ENCODE measurements at regions not wholly inside any gene's neighbourhood (a gene's known extent, or its start where the extent isn't known, plus 50 kb on each side); places are given as distances from the start of the nearest gene placed in this dataset.

- no peak for TF ChIP-seq CTCF (IDR thresholded peaks at IDR 0.05; ENCODE audit: low read length)
- TF ChIP-seq EZH2 (IDR thresholded peaks at IDR 0.05; ENCODE audit: borderline replicate concordance, low read length): no peak
- Histone ChIP-seq H3K9me2 (ENCODE audit: low read depth, low read length) (no peaks in the 10 kb centered on the region), H3K36me3 (ENCODE audit: insufficient read depth, low read length) (no peaks in the 10 kb centered on the region), H3K4me1 (ENCODE audit: insufficient read depth, low read length, severe bottlenecking) (no peaks in the 10 kb centered on the region), H3K9me3 (ENCODE audit: low read length) (no peaks in the 10 kb centered on the region), H3K27ac (ENCODE audit: low read depth, low read length, poor library complexity, severe bottlenecking) (no peak overlapping the region), H3F3A (ENCODE audit: insufficient read depth, low read length) (no peaks in the 10 kb centered on the region), H4K20me1 (ENCODE audit: insufficient read depth, low read length) (no peaks in the 10 kb centered on the region), H2AFZ (ENCODE audit: low read length) (no peak overlapping the region), H3K4me2 (ENCODE audit: low read length) (no peak overlapping the region), H3K79me2 (ENCODE audit: insufficient read depth, low read length) (no peaks in the 10 kb centered on the region), H3K4me3 (ENCODE audit: low read depth, low read length, poor library complexity, severe bottlenecking) (no peak overlapping the region), H3K9ac (ENCODE audit: low read length) (no peak overlapping the region), H3K27me3 (ENCODE audit: insufficient read depth, low read length) (no peaks in the 10 kb centered on the region)
These were observed 622.2 kb downstream of the AACS start for GRCh38 chr12:125687403-125687802.

GRCh38 chr12:125687820-125688219 is 622.6 kb downstream of the AACS start:
- Histone ChIP-seq H2AFZ (ENCODE audit: low read length) (no peak overlapping the region), H3K9ac (ENCODE audit: low read length) (no peak overlapping the region), H3K9me2 (ENCODE audit: low read depth, low read length) (no peaks in the 10 kb centered on the region), H3K79me2 (ENCODE audit: insufficient read depth, low read length) (no peaks in the 10 kb centered on the region), H3K27ac (ENCODE audit: low read depth, low read length, poor library complexity, severe bottlenecking) (no peak overlapping the region), H3K4me1 (ENCODE audit: insufficient read depth, low read length, severe bottlenecking) (no peaks in the 10 kb centered on the region), H3K27me3 (ENCODE audit: insufficient read depth, low read length) (no peaks in the 10 kb centered on the region), H3K4me3 (ENCODE audit: low read depth, low read length, poor library complexity, severe bottlenecking) (no peak overlapping the region), H4K20me1 (ENCODE audit: insufficient read depth, low read length) (no peaks in the 10 kb centered on the region), H3K9me3 (ENCODE audit: low read length) (no peaks in the 10 kb centered on the region), H3K4me2 (ENCODE audit: low read length) (no peak overlapping the region), H3K36me3 (ENCODE audit: insufficient read depth, low read length) (no peaks in the 10 kb centered on the region), H3F3A (ENCODE audit: insufficient read depth, low read length) (no peaks in the 10 kb centered on the region)
- TF ChIP-seq CTCF (IDR thresholded peaks at IDR 0.05; ENCODE audit: low read length) (no peak), EZH2 (IDR thresholded peaks at IDR 0.05; ENCODE audit: borderline replicate concordance, low read length) (no peak)

- no peaks in the 10 kb centered on the region for H3F3A ChIP-seq (ENCODE audit: insufficient read depth, low read length)
- H3K4me3 ChIP-seq (ENCODE audit: low read depth, low read length, poor library complexity, severe bottlenecking): no peak overlapping the region
- H3K27ac ChIP-seq (ENCODE audit: low read depth, low read length, poor library complexity, severe bottlenecking): no peak overlapping the region
- no peak overlapping the region for H3K9ac ChIP-seq (ENCODE audit: low read length)
- H3K4me2 ChIP-seq (ENCODE audit: low read length): no peak overlapping the region
- TF ChIP-seq CTCF (IDR thresholded peaks at IDR 0.05; ENCODE audit: low read length): no peak
- TF ChIP-seq EZH2 (IDR thresholded peaks at IDR 0.05; ENCODE audit: borderline replicate concordance, low read length): no peak
- H3K27me3 ChIP-seq (ENCODE audit: insufficient read depth, low read length): no peaks in the 10 kb centered on the region
- no peaks in the 10 kb centered on the region for H4K20me1 ChIP-seq (ENCODE audit: insufficient read depth, low read length)
- no peaks in the 10 kb centered on the region for H3K36me3 ChIP-seq (ENCODE audit: insufficient read depth, low read length)
- no peaks in the 10 kb centered on the region for H3K9me3 ChIP-seq (ENCODE audit: low read length)
- H3K4me1 ChIP-seq (ENCODE audit: insufficient read depth, low read length, severe bottlenecking): no peaks in the 10 kb centered on the region
- no peaks in the 10 kb centered on the region for H3K79me2 ChIP-seq (ENCODE audit: insufficient read depth, low read length)
- no peaks in the 10 kb centered on the region for H3K9me2 ChIP-seq (ENCODE audit: low read depth, low read length)
- no peak overlapping the region for H2AFZ ChIP-seq (ENCODE audit: low read length)
These were observed 623.0 kb downstream of the AACS start for GRCh38 chr12:125688223-125688622.
